ENCODE measurements at regions not wholly inside any gene's neighbourhood (a gene's known extent, or its start where the extent isn't known, plus 50 kb on each side); places are given as distances from the start of the nearest gene placed in this dataset.

GRCh38 chr15:53225781-53226180 is 435.6 kb upstream of the ONECUT1 start:
- no CpG with 5 or more reads among the region's 3 CpGs for WGBS (ENCODE audit: insufficient coverage)
- intact Hi-C loops (cut with micrococcal nuclease), result no loop called here
- DNase-seq, result no peak
- H3K9me3 ChIP-seq (replicated peaks in 1 of 2; ENCODE audit: control insufficient read depth in 1 of 2, insufficient read depth in 1 of 2, low read length in 2 of 2), result no peaks in the 10 kb centered on the region
- H3K9ac ChIP-seq (ENCODE audit: insufficient read depth, low read length, poor library complexity, severe bottlenecking), result no peak overlapping the region
- no peak overlapping the region for H3K4me2 ChIP-seq (replicated peaks; ENCODE audit: extremely low read depth, low read length, poor library complexity, severe bottlenecking)
- TF ChIP-seq CTCF (IDR thresholded peaks at IDR 0.05), result no peak
- no peaks in the 10 kb centered on the region for H3K4me1 Mint-ChIP-seq
- H3K9me3 Mint-ChIP-seq, result peaks cover 2 to 11% (median 3%) of the 10 kb centered on the region in 7 donors
- no peak overlapping the region for H3K27ac ChIP-seq (ENCODE audit: low read depth in 1 of 2, low read length in 2 of 2)
- H3K4me3 ChIP-seq (replicated peaks in 1 of 3; ENCODE audit: low read depth in 2 of 3, low read length in 3 of 3), result no peak overlapping the region
- no peaks in the 10 kb centered on the region for H3K27me3 ChIP-seq (ENCODE audit: control insufficient read depth in 2 of 2, insufficient read depth in 2 of 2, low read length in 2 of 2)
- H3K36me3 Mint-ChIP-seq, result no peaks in the 10 kb centered on the region
- no peak overlapping the region for H3K27ac Mint-ChIP-seq
- no peaks in the 10 kb centered on the region for H3K79me2 ChIP-seq (ENCODE audit: insufficient read depth, low read length)
- peaks cover 1 to 2% (median 1%) of the 10 kb centered on the region in 3 donors for H3K27me3 Mint-ChIP-seq (ENCODE audit: low read depth in 3 of 3)
- H4K20me1 ChIP-seq (ENCODE audit: insufficient read depth, low read length), result no peaks in the 10 kb centered on the region
- H2AFZ ChIP-seq (ENCODE audit: insufficient read depth, low read depth, low read length, poor library complexity, severe bottlenecking), result no peak overlapping the region
- no peaks in the 10 kb centered on the region for H3K4me1 ChIP-seq (ENCODE audit: control insufficient read depth in 1 of 2, insufficient read depth in 2 of 2, low read length in 2 of 2)
- H3K36me3 ChIP-seq (replicated peaks in 1 of 2; ENCODE audit: control insufficient read depth in 1 of 2, insufficient read depth in 2 of 2, low read length in 2 of 2), result no peaks in the 10 kb centered on the region
- H3K4me3 Mint-ChIP-seq, result no peak overlapping the region

- no peaks in the 10 kb centered on the region for H3K36me3 ChIP-seq (replicated peaks in 1 of 2; ENCODE audit: control insufficient read depth in 1 of 2, insufficient read depth in 2 of 2, low read length in 2 of 2)
- H3K79me2 ChIP-seq (ENCODE audit: insufficient read depth, low read length), result no peaks in the 10 kb centered on the region
- H3K27ac ChIP-seq (ENCODE audit: low read depth in 1 of 2, low read length in 2 of 2), result no peak overlapping the region
- H3K27ac Mint-ChIP-seq, result no peak overlapping the region
- H3K4me3 Mint-ChIP-seq, result no peak overlapping the region
- no peaks in the 10 kb centered on the region for H3K4me1 Mint-ChIP-seq
- H3K4me3 ChIP-seq (replicated peaks in 1 of 3; ENCODE audit: low read depth in 2 of 3, low read length in 3 of 3), result no peak overlapping the region
- peaks cover 2 to 11% (median 3%) of the 10 kb centered on the region in 7 donors for H3K9me3 Mint-ChIP-seq
- H3K4me1 ChIP-seq (ENCODE audit: control insufficient read depth in 1 of 2, insufficient read depth in 2 of 2, low read length in 2 of 2), result no peaks in the 10 kb centered on the region
- no peaks in the 10 kb centered on the region for H4K20me1 ChIP-seq (ENCODE audit: insufficient read depth, low read length)
- intact Hi-C loops (cut with micrococcal nuclease), result no loop called here
- DNase-seq, result no peak
- H3K27me3 Mint-ChIP-seq (ENCODE audit: low read depth in 3 of 3), result peaks cover 1 to 2% (median 1%) of the 10 kb centered on the region in 3 donors
- H3K27me3 ChIP-seq (ENCODE audit: control insufficient read depth in 2 of 2, insufficient read depth in 2 of 2, low read length in 2 of 2), result no peaks in the 10 kb centered on the region
- no peak overlapping the region for H2AFZ ChIP-seq (ENCODE audit: insufficient read depth, low read depth, low read length, poor library complexity, severe bottlenecking)
- H3K36me3 Mint-ChIP-seq, result no peaks in the 10 kb centered on the region
- H3K4me2 ChIP-seq (replicated peaks; ENCODE audit: extremely low read depth, low read length, poor library complexity, severe bottlenecking), result no peak overlapping the region
- no peak for TF ChIP-seq CTCF (IDR thresholded peaks at IDR 0.05)
- H3K9me3 ChIP-seq (replicated peaks in 1 of 2; ENCODE audit: control insufficient read depth in 1 of 2, insufficient read depth in 1 of 2, low read length in 2 of 2), result no peaks in the 10 kb centered on the region
- H3K9ac ChIP-seq (ENCODE audit: insufficient read depth, low read length, poor library complexity, severe bottlenecking), result no peak overlapping the region
Measured at GRCh38 chr15:53224371-53224770, 434.2 kb upstream of the ONECUT1 start.

Measured in CD14-positive monocyte (primary cell).